ENCODE measurements at regions not wholly inside any gene's neighbourhood (a gene's known extent, or its start where the extent isn't known, plus 50 kb on each side); places are given as distances from the start of the nearest gene placed in this dataset.

- ATAC-seq: no peak
- Histone ChIP-seq H3K27ac (ENCODE audit: low read depth, low read length) (no peak overlapping the region), H3K4me2 (ENCODE audit: low read length) (no peak overlapping the region), H3K9me2 (ENCODE audit: insufficient read depth) (no peaks in the 10 kb centered on the region), H2AFZ (ENCODE audit: low read depth, low read length, poor library complexity, severe bottlenecking) (no peak overlapping the region), H3K79me2 (ENCODE audit: insufficient read depth, low read length) (no peaks in the 10 kb centered on the region), H4K20me1 (ENCODE audit: insufficient read depth) (no peaks in the 10 kb centered on the region), H3K4me1 (ENCODE audit: control insufficient read depth in 1 of 2, insufficient read depth in 2 of 2, low read length in 2 of 2) (no peaks in the 10 kb centered on the region), H3K9me3 (ENCODE audit: control insufficient read depth in 1 of 2, insufficient read depth in 1 of 2, low read depth in 1 of 2, low read length in 2 of 2) (no peaks in the 10 kb centered on the region), H3K36me3 (ENCODE audit: control insufficient read depth in 1 of 2, insufficient read depth in 2 of 2, low read length in 2 of 2) (no peaks in the 10 kb centered on the region), H3K9ac (ENCODE audit: low read length) (no peak overlapping the region), H3K27me3 (ENCODE audit: insufficient read depth, low read length) (no peaks in the 10 kb centered on the region), H3K4me3 (replicated peaks in 1 of 2; ENCODE audit: low read depth in 1 of 2, low read length in 2 of 2) (no peak overlapping the region)
- CTCF ChIA-PET: no interaction called here
- intact Hi-C loops (cut with micrococcal nuclease): no loop called here
- POLR2A ChIA-PET: no interaction called here
- no peak for DNase-seq (ENCODE audit: low read depth, low spot score)
- BruUV-seq (replicated peaks): no TSS peak
- RAD21 ChIA-PET (ENCODE audit: low non-redundant PET in 1 of 2, low total read pairs in 2 of 2, uncharacterized antibody in 2 of 2, unreplicated experiment in 2 of 2): no interaction called here
- no peak for TF ChIP-seq CBX3 (IDR thresholded peaks at IDR 0.05; ENCODE audit: low read depth)
- TF ChIP-seq EZH2phosphoT487 (IDR thresholded peaks at IDR 0.05; ENCODE audit: borderline replicate concordance): no peak
- no peak for TF ChIP-seq ATF3 (IDR thresholded peaks at IDR 0.05)
- no peak for TF ChIP-seq POLR2AphosphoS5 (IDR thresholded peaks at IDR 0.05; ENCODE audit: low read depth, low read length)
- TF ChIP-seq POLR2A (IDR thresholded peaks at IDR 0.05; ENCODE audit: borderline replicate concordance, extremely low read depth, insufficient read depth, insufficient read length): no peak
- no peak for TF ChIP-seq SRF (IDR thresholded peaks at IDR 0.05; ENCODE audit: low read depth)
- no peak for TF ChIP-seq CTCF (IDR thresholded peaks at IDR 0.05 in 2 of 3, conservative IDR thresholded peaks at IDR 0.05 in 1 of 3; ENCODE audit: borderline replicate concordance in 1 of 3, insufficient read depth in 1 of 3, low read depth in 2 of 3, low read length in 2 of 3)
- no peak for TF ChIP-seq ELF1 (IDR thresholded peaks at IDR 0.05; ENCODE audit: borderline replicate concordance, low read depth)
- TF ChIP-seq EGR1 (IDR thresholded peaks at IDR 0.05; ENCODE audit: low read depth): no peak
- TF ChIP-seq MAX (IDR thresholded peaks at IDR 0.05): no peak
Measured at GRCh38 chr6:78489874-78490273, 377.5 kb upstream of the IRAK1BP1 start.
